ENCODE measurements at regions not wholly inside any gene's neighbourhood (a gene's known extent, or its start where the extent isn't known, plus 50 kb on each side); places are given as distances from the start of the nearest gene placed in this dataset.
"Not testable (repeated sequence)": the region's sequence is repeated elsewhere in the genome, so short reads cannot be mapped to it uniquely, and the experiment has no call there.

DNA sequence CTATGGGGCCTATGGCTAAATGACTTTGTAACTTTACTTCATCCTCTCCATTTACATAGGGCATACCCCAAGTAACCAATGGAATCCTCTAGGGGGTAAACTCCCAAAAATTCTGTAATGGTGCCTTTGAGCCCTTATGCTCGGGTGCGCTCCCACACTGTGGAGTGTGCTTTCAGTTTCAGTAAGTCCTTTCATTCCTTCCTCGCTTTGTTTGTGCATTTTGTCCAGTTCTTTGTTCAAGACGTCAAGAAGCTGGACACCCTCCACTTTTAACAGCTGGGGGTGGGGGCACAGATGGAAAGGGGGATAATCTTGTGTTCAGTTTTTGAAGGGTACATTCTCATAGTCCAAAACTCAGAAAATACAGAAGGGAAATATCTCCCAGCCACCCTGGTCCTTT is 84.4 kb upstream of the C2CD4B start:
- Histone ChIP-seq H3K4me3 (ENCODE audit: low read length) (no peak overlapping the region), H3K27ac (ENCODE audit: low read length) (no peak overlapping the region), H3K4me1 (ENCODE audit: control insufficient read depth, insufficient read depth, low read length) (peaks cover 4% of the 10 kb centered on the region; the same call in 1 of the 2 replicates), H3K9me3 (ENCODE audit: control insufficient read depth, insufficient read depth, low read length) (no peaks in the 10 kb centered on the region), H3K27me3 (ENCODE audit: control insufficient read depth, insufficient read depth, low read length) (no peaks in the 10 kb centered on the region), H3K36me3 (ENCODE audit: control insufficient read depth, insufficient read depth, low read length) (no peaks in the 10 kb centered on the region)
- no peak for DNase-seq (ENCODE audit: low read depth, low spot score)
- WGBS (ENCODE audit: insufficient coverage, insufficient read length): no CpG with 5 or more reads among the region's 4 CpGs

DNA sequence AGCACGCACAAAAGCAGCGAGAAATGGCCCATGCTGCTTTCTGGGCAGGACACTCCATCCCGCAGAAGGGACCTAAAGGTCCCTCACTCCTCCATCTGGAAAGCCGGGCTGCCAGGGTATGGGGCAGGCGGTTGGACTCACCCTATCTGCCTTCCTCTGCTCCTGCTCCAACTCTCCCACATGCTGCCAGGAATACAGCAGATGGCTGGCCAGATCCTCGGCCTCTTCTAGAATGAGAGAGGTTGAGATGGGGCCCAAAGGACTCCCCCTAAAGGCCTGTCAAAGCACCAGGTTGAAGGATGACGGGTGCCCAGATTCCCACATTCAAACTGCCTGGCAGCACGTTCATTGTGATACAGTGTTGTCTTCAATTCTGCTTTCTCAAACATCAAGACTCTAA is 85.1 kb upstream of the C2CD4B start:
- Histone ChIP-seq H3K4me1 (ENCODE audit: control insufficient read depth, insufficient read depth, low read length) (peaks cover 4% of the 10 kb centered on the region; the same call in 1 of the 2 replicates), H3K36me3 (ENCODE audit: control insufficient read depth, insufficient read depth, low read length) (no peaks in the 10 kb centered on the region), H3K9me3 (ENCODE audit: control insufficient read depth, insufficient read depth, low read length) (no peaks in the 10 kb centered on the region), H3K4me3 (ENCODE audit: low read length) (no peak overlapping the region), H3K27ac (ENCODE audit: low read length) (no peak overlapping the region), H3K27me3 (ENCODE audit: control insufficient read depth, insufficient read depth, low read length) (no peaks in the 10 kb centered on the region)
- no peak for DNase-seq (ENCODE audit: low read depth, low spot score)
- no CpG with 5 or more reads among the region's 8 CpGs for WGBS (ENCODE audit: insufficient coverage, insufficient read length)

DNA sequence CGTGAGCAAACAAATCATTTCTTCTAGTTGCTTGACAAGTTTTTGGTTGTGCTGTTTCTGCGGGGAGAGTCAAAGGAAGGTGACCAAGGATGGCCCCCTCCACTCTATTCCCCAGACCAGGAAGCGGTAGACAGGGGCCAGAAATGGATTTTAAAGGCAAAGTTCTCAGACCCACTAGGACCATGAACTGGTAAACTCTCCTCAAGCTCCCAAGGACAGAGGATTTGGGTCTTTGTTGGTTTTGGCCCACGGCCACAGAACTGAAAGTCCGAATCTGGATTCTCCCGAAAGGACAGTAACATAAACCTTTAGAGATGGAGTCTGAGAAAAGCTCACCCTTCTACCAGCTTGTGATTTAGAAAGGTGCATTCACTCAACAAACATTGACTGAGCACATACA is 85.9 kb upstream of the C2CD4B start:
- DNase-seq (ENCODE audit: low read depth, low spot score): no peak
- H3K9me3 ChIP-seq (ENCODE audit: control insufficient read depth, insufficient read depth, low read length): no peaks in the 10 kb centered on the region
- H3K4me1 ChIP-seq (ENCODE audit: control insufficient read depth, insufficient read depth, low read length): peaks cover 4% of the 10 kb centered on the region; the same call in 1 of the 2 replicates
- H3K27ac ChIP-seq (ENCODE audit: low read length): no peak overlapping the region
- H3K27me3 ChIP-seq (ENCODE audit: control insufficient read depth, insufficient read depth, low read length): no peaks in the 10 kb centered on the region
- H3K36me3 ChIP-seq (ENCODE audit: control insufficient read depth, insufficient read depth, low read length): no peaks in the 10 kb centered on the region
- H3K4me3 ChIP-seq (ENCODE audit: low read length): no peak overlapping the region
- WGBS (ENCODE audit: insufficient coverage, insufficient read length): no CpG with 5 or more reads among the region's 6 CpGs

DNA sequence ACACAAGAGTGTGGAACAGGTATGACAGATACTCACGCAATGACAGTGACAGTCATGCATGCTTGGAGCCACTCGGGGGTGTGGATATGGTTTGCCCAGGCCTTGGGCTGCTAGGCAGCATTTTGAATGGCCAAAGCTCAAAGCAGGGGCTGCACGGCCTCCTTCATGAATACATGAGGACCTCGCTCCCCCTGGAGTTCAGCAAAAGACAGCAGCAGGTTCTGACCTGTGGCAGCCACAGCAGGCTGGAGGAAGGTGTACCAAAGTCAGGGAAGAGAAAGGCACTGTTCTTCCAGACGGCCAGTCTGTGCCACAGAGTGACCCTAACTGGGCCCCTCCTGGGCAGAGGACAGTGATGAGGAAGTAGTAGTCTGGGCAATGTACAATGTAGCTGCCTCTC is 88.2 kb upstream of the C2CD4B start:
- Histone ChIP-seq H3K27me3 (ENCODE audit: control insufficient read depth, insufficient read depth, low read length) (no peaks in the 10 kb centered on the region), H3K27ac (ENCODE audit: low read length) (no peak overlapping the region), H3K4me3 (ENCODE audit: low read length) (no peak overlapping the region), H3K4me1 (ENCODE audit: control insufficient read depth, insufficient read depth, low read length) (peaks cover 4% of the 10 kb centered on the region; the same call in 1 of the 2 replicates), H3K9me3 (ENCODE audit: control insufficient read depth, insufficient read depth, low read length) (no peaks in the 10 kb centered on the region; the same call in 1 of the 2 replicates), H3K36me3 (ENCODE audit: control insufficient read depth, insufficient read depth, low read length) (no peaks in the 10 kb centered on the region)
- DNase-seq (ENCODE audit: low read depth, low spot score): no peak
- WGBS (ENCODE audit: insufficient coverage, insufficient read length): no CpG with 5 or more reads among the region's 5 CpGs

DNA sequence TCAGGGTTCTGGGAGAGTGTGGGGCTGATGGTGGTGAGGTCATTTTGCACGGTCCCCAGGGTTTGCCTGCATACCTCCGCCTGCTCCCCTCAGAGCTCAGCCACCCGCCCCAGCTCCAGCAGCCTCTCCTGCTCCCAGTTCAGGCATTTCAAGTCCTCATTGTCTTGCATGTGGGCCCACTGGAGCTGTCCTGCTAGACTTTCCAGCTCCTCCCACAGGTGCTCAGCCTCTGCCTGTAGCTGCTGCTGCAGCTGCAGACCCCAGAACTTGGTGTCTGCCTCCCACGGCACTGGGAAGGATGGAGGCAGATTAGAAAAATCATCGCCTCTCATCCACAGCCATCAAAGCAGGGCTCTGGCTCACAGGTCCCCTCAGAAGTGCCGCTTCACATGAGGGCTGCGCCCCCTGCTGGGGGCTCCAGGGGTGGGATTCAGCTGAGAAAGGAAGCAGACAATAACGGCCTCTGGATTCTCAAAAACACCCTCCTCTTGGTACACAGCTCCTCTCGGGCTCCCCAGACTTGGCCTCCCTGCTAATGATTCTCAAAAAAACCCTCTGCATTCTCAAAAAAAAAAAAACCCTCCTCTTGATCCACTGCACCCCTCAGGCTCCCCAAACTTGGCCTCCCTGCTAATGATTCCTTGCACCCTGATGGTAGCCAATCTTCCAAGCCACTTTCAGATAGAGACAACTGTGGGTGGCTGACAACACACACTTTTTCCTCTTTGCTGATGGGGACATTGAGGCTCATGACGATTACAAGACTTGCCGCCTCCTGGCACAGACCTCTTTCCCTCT is 89.3 kb upstream of the C2CD4B start:
- H3K9me3 ChIP-seq (ENCODE audit: control insufficient read depth, insufficient read depth, low read length): no peaks in the 10 kb centered on the region; the same call in 1 of the 2 replicates
- peak; percentile 60 for DNase-seq (ENCODE audit: low read depth, low spot score)
- H3K4me1 ChIP-seq (ENCODE audit: control insufficient read depth, insufficient read depth, low read length): peaks cover 4% of the 10 kb centered on the region; the same call in 1 of the 2 replicates
- no peak overlapping the region for H3K27ac ChIP-seq (ENCODE audit: low read length)
- no CpG with 5 or more reads among the region's 11 CpGs for WGBS (ENCODE audit: insufficient coverage, insufficient read length)
- no peak overlapping the region for H3K4me3 ChIP-seq (ENCODE audit: low read length)
- H3K27me3 ChIP-seq (ENCODE audit: control insufficient read depth, insufficient read depth, low read length): no peaks in the 10 kb centered on the region
- no peaks in the 10 kb centered on the region for H3K36me3 ChIP-seq (ENCODE audit: control insufficient read depth, insufficient read depth, low read length)

DNA sequence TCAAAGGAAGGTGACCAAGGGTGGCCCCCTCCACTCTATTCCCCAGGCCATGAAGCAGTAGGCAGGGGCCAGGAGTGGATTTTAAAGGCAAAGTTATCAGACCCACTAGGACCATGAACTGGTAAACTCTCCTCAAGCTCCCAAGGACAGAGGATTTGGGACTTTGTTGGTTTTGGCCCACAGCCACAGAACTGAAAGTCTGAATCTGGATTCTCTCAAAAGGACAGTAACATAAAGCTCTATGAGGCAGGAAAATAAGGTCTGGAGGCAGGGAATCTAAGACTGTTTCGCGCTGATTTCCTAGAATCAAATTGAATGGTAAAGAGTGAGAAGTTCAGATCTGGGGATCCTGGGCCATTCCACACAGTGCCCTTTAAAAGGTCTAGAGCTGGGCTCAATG is 91.3 kb upstream of the C2CD4B start:
- H3K36me3 ChIP-seq (ENCODE audit: control insufficient read depth, insufficient read depth, low read length); H3K4me1 ChIP-seq (ENCODE audit: control insufficient read depth, insufficient read depth, low read length); H3K9me3 ChIP-seq (ENCODE audit: control insufficient read depth, insufficient read depth, low read length); H3K27me3 ChIP-seq (ENCODE audit: control insufficient read depth, insufficient read depth, low read length); DNase-seq (ENCODE audit: low read depth, low spot score); H3K4me3 ChIP-seq (ENCODE audit: low read length); H3K27ac ChIP-seq (ENCODE audit: low read length): not testable (repeated sequence)
- WGBS (ENCODE audit: insufficient coverage, insufficient read length): no CpG with 5 or more reads among the region's 2 CpGs

DNA sequence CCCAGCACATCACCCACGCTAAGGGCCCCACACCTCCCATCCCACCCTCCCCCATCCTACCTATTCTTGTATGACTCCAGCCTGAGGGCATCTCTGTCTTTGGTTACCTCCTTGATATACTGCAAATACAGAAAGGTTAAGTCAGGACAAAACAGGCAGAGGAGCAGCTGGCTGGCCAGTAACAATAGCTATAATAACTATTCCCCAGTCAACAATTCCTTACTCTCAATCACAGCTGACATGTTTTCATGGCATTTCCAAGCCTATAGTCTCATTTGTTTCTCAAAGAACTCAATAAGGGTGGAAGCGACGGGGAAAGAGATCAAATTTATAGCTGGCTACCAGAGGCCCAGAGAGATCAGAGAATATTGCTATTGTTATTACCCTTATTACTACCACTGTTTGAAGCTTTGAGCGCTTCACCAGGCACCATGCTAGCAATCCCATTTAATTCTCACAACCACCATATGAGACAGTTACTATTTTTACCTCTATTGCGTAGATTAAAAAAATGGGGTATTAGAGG is 93.0 kb upstream of the C2CD4B start:
- H3K27ac ChIP-seq (ENCODE audit: low read length): no peak overlapping the region
- H3K4me1 ChIP-seq (ENCODE audit: control insufficient read depth, insufficient read depth, low read length): peaks cover 4% of the 10 kb centered on the region; the same call in 1 of the 2 replicates
- peaks cover 5% of the 10 kb centered on the region for H3K9me3 ChIP-seq (ENCODE audit: control insufficient read depth, insufficient read depth, low read length)
- no peak for DNase-seq (ENCODE audit: low read depth, low spot score)
- H3K36me3 ChIP-seq (ENCODE audit: control insufficient read depth, insufficient read depth, low read length): no peaks in the 10 kb centered on the region
- H3K27me3 ChIP-seq (ENCODE audit: control insufficient read depth, insufficient read depth, low read length): no peaks in the 10 kb centered on the region
- no CpG with 5 or more reads among the region's 5 CpGs for WGBS (ENCODE audit: insufficient coverage, insufficient read length)
- H3K4me3 ChIP-seq (ENCODE audit: low read length): no peak overlapping the region

DNA sequence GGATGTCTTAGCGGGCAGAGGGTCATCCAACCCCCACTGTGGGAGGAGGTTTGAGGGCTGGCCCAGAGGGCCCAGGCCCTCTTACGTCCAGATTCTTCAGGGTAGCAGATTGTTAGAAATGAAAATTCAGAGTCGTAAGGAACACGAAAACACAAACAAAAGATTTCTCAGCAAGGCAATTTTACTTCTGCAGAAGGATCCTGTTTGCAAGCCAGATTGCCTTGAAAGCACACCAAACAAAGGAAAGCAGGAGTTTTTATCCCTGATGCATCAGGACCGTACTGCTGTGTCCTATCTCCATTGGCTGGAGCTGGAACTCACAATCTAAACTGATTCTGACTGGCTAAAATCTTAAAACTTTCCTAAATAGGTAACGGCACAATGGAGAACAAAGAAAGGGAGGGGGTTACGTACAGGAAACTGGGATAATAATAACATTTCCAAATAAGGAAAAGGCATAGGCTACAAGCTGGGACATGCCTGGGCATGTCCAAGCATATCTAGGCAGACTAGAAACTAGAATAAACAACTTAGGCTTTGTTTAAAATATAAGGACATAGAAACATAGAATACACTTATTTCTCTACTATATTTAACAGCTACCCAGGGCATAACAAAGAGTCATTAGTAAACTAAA is 97.3 kb upstream of the C2CD4B start:
- no peaks in the 10 kb centered on the region for H3K36me3 ChIP-seq (ENCODE audit: control insufficient read depth, insufficient read depth, low read length)
- no CpG with 5 or more reads among the region's 7 CpGs for WGBS (ENCODE audit: insufficient coverage, insufficient read length)
- no peaks in the 10 kb centered on the region for H3K27me3 ChIP-seq (ENCODE audit: control insufficient read depth, insufficient read depth, low read length)
- no peak overlapping the region for H3K4me3 ChIP-seq (ENCODE audit: low read length)
- DNase-seq (ENCODE audit: low read depth, low spot score): no peak
- H3K9me3 ChIP-seq (ENCODE audit: control insufficient read depth, insufficient read depth, low read length): peaks cover 7% of the 10 kb centered on the region
- no peaks in the 10 kb centered on the region for H3K4me1 ChIP-seq (ENCODE audit: control insufficient read depth, insufficient read depth, low read length)
- H3K27ac ChIP-seq (ENCODE audit: low read length): no peak overlapping the region

DNA sequence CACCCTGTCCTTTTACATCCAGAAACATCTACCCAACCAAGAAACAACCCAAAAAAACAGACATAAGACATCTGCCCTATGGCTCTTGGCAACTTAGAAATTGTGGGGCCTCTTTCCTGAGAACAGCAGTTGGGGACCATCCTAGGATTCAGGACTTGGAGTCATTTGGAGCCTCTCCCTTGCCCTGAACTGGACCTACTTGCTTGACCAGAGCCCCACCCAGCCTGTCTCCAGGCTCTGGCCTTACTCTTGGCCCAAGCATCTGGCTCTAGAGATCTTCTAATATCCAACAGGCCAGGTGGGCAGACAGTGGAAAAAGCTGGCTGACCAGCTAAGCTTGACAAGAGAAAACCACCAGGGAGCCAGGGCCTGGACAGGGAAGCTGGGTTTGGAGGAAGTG is 99.1 kb upstream of the C2CD4B start:
- DNase-seq (ENCODE audit: low read depth, low spot score): no peak
- H3K27ac ChIP-seq (ENCODE audit: low read length): no peak overlapping the region
- H3K36me3 ChIP-seq (ENCODE audit: control insufficient read depth, insufficient read depth, low read length): no peaks in the 10 kb centered on the region
- H3K9me3 ChIP-seq (ENCODE audit: control insufficient read depth, insufficient read depth, low read length): peaks cover 7% of the 10 kb centered on the region
- H3K4me3 ChIP-seq (ENCODE audit: low read length): no peak overlapping the region
- no peaks in the 10 kb centered on the region for H3K27me3 ChIP-seq (ENCODE audit: control insufficient read depth, insufficient read depth, low read length)
- H3K4me1 ChIP-seq (ENCODE audit: control insufficient read depth, insufficient read depth, low read length): no peaks in the 10 kb centered on the region

DNA sequence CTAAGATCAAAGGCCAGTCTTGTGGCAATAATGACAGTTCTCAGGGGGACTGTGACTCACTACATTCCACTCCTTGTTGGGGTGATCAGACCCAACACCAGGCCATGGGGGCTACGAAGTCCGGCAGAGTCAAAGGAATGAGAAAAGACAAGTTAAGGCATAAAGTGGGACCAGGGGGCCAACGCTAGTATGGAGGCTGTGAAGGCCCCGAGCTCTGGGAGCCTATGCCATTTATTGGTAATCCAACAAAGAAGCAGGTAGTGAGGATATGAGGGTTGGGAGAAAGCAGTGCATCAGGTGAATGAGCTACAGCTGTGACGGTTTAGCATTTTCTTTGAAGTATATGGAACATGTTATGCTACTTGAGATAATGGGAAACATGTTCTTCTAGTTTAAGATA is 104.4 kb upstream of the C2CD4B start:
- Histone ChIP-seq H3K4me3 (ENCODE audit: low read length) (no peak overlapping the region), H3K36me3 (ENCODE audit: control insufficient read depth, insufficient read depth, low read length) (no peaks in the 10 kb centered on the region), H3K27me3 (ENCODE audit: control insufficient read depth, insufficient read depth, low read length) (no peaks in the 10 kb centered on the region), H3K27ac (ENCODE audit: low read length) (no peak overlapping the region), H3K9me3 (ENCODE audit: control insufficient read depth, insufficient read depth, low read length) (peaks cover 2% of the 10 kb centered on the region; the same call in 1 of the 2 replicates), H3K4me1 (ENCODE audit: control insufficient read depth, insufficient read depth, low read length) (no peaks in the 10 kb centered on the region)
- DNase-seq (ENCODE audit: low read depth, low spot score): no peak
- no CpG with 5 or more reads among the region's 5 CpGs for WGBS (ENCODE audit: insufficient coverage, insufficient read length)
